Left colon (tissue), 2 donors: ENCODE measurements at regions not wholly inside any gene's neighbourhood (a gene's known extent, or its start where the extent isn't known, plus 50 kb on each side); places are given as distances from the start of the nearest gene placed in this dataset.

Experiments used
- ATAC-seq: fragments of 200-7000 bp; cut with Tn5 transposase; one replicate; pipeline ENCODE4 v1.9.1; 2020; ENCODE audit warnings: mild to moderate bottlenecking, moderate library complexity
- DNase-seq, 2 donors: peaks; one replicate each; pipeline ENCODE4 v3.0.0-alpha.2; 2020
- intact Hi-C, 2 donors: fragments of 100-400 bp; cut with DNase I in 1 of 2; cut with micrococcal nuclease in 1 of 2; formaldehyde crosslinking; loops; one replicate each; pipeline versions ENCODE4 v1.11.2 to v1.14.0; 2022; cut with DNase I, micrococcal nuclease
- donor health status: DM: no; HTN: no; CAD: no.
- donor health status: DM: yes; HTN: yes; CAD: no.

- no peak for ATAC-seq
- intact Hi-C loops: no loop called here
- no peak for DNase-seq
These were observed 99.3 kb upstream of the TMEM18 start for GRCh38 chr2:776487-776886.

- DNase-seq (no peak), ATAC-seq (no peak)
- intact Hi-C loops: no loop called here
These were observed 98.8 kb upstream of the TMEM18 start for GRCh38 chr2:776038-776437.

DNA sequence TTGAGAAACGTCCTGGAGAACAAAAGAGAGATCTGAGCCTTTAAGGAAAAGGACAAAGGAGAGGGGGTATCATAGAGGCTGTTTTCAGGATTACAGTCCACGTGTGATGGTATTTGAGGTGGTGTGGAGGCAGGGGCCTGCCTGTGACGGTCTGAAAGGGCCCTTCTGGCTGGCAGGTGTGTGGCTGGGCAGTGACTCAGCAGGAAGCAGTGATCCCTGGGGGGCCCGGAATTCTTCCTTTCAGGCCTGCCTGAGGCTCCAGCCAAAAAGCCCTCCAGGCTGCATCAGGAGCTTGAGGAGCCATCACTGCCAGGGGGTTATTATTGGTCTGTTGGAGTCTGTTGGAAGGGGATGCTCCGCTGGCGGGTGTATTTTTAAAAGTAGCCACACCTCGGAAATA is 97.2 kb upstream of the TMEM18 start:
- DNase-seq: no peak
- ATAC-seq: no peak
- intact Hi-C loops: no loop called here

- intact Hi-C loops: no loop called here
These were observed 96.3 kb upstream of the TMEM18 start for GRCh38 chr2:773256-774160.

GRCh38 chr2:771538-771937 is 94.3 kb upstream of the TMEM18 start:
- no peak for DNase-seq
- intact Hi-C loops: no loop called here
- no peak for ATAC-seq

More at GRCh38 chr2:773256-774160, 96.3 kb upstream of the TMEM18 start:
- ATAC-seq (no peak), DNase-seq (no peak)

- ATAC-seq (no peak), DNase-seq (no peak)
- intact Hi-C loops: no loop called here
These were observed 93.6 kb upstream of the TMEM18 start for GRCh38 chr2:770776-771175.

- intact Hi-C loops: no loop called here
- ATAC-seq: no peak
- DNase-seq: no peak
These were observed 92.6 kb upstream of the TMEM18 start for GRCh38 chr2:769771-770170.

DNA sequence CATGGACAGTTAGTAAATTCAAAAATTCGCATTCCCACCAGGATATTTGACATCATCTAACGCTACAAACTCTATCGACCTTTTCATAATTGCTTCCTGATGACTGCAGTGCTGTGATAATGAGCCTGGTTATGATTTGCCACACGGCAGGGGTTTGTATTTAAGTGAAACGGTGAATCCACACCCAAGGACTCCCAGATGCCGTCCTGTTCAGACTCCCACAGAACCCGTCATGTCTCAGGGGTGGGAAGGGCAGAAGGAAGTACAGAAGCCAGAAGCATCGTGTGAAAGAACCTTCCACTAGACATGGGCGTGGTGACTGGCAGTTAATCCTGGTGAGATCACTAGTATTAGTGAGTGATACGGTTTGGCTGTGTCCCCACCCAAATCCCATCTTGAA is 91.2 kb upstream of the TMEM18 start:
- intact Hi-C loops: no loop called here
- DNase-seq (no peak), ATAC-seq (no peak)

DNA sequence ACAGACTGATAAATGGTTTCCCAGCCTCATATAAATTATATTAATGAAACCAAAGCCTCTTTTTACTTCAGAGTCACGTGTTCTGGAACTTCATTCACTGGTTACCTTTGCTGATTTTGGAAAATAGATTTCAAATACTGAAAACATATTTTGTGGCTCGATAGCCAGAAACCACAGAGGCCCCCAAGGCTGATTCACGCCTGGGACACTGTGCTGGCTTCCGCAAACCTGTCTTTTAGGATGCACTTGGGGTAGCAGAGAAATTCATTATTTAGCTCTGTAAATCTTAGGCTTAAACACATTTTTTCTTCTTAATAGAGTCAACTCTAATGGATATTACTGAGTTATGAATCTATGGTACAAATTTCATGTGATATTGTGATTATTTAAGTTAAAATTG is 90.7 kb upstream of the TMEM18 start:
- no peak for DNase-seq
- no peak for ATAC-seq
- intact Hi-C loops: no loop called here

DNA sequence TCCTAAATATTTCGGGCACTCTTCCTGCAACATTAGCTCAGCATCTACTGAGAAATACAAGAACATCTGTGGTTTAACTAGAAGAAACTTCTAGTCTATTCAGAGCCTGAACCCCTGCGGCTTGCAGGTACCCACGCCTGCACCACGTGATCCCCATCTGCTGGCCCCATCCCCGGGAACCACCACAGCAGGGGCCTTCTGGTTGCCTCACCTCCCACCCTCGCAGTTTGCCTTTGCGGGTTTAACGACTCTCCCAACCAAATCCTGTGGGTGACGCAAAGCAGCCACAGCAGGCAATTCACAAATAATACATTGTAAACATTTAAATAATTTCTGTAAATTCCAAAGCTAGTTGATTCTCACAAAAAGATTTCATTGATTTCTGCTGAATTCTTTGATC is 90.2 kb upstream of the TMEM18 start:
- DNase-seq (no peak), ATAC-seq (no peak)
- intact Hi-C loops: no loop called here

DNA sequence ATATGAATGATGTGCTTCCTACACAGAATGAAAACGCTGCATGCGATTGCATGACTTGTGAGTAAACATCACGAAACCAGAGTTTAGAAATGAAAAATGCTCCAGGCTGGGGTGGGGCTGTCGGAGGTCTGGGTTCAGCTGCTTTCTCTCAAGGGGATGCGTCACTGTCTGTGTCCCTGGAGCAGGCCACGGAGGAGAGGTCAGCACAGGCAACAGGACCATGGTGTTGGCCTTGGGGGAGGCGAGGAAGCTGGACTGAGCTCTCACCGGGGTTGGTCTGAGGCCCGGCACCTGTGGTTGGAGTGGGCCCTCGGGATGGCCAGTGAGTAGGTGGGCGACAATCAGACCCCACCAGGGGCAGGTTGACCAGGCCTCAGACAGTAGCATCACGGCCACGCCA is 89.0 kb upstream of the TMEM18 start:
- no peak for DNase-seq
- no peak for ATAC-seq
- intact Hi-C loops: no loop called here

GRCh38 chr2:765369-765768 is 88.2 kb upstream of the TMEM18 start:
- intact Hi-C loops: no loop called here
- no peak for DNase-seq
- no peak for ATAC-seq

DNA sequence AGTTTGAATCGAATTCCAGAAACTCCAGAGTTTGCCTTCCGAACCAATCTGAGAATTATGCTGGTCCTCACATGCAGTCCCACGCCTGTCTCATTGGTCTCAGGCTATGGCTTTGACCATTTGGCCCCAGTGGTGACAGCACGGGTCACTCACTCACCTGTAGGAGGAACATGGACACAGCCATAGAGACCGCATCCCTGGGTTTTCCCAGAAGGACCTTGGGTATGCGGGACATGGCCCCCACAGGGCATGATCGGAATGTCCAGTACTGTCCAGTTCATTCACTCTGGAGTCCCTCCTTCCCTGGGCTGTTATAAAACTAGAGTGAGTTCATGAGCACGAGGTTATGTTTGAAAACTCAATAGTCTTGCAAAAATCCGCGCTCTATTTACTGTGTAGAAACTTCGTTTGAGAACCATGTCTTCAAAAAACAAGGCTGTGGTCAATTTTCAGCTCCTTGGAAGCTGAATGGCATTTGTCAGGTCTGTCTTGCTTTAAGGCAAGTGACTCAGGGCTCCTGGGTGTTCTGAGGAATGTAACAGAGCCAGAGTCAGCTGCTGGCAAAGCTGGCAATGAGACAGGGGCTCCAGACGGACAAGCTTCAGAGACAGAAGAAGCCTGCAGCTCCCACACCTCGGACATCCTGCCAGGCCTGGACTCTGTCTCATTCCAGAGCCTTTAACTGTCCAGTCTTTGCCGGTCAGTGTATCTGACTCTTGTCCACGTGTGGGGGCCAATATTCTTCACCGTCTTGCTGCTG is 86.7 kb upstream of the TMEM18 start:
- DNase-seq (no peak), ATAC-seq (no peak)
- intact Hi-C loops: no loop called here

- DNase-seq (no peak), ATAC-seq (no peak)
- intact Hi-C loops: no loop called here
These were observed 85.4 kb upstream of the TMEM18 start for GRCh38 chr2:762646-763045.

DNA sequence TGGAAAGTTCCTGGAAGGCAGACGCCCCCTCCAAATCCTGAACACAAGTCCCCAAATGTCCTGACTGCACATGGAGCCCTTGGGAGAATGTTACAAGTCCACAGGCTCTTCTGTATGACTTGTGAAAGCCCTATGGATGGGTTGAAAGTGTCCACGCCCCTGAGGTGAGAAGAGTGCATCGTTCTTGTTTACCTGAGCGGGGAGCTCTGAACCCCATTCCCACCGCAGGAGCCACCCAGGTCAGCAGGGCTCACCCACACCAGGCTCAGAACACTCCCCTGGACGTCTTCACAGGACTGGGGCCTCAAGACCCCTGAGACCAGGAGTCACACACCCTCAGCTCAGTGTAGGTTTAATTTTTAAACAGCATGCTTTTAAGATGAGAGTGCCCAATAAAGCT is 84.2 kb upstream of the TMEM18 start:
- intact Hi-C loops: no loop called here
- no peak for DNase-seq

DNA sequence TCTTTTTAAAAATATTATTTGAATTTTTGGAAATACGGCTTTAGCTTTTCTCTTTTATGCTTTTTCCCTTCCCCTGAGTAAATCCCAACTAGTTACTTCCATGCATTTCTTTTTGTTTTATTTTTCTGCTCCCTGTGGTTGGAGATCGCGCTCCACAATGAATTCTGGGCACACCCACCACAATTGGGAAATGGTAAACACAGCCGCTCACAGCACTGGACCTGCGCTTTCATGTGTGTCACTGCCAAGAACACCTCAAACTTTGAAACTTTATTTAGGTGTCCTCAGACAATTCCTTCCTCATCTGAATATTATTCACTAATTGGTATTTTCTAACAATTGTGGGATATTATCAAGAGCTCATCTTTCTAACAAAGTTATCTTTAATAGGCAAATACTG is 82.8 kb upstream of the TMEM18 start:
- ATAC-seq: no peak
- no peak for DNase-seq
- intact Hi-C loops: no loop called here

More for the DNA sequence above, 84.2 kb upstream of the TMEM18 start:
- ATAC-seq: no peak

DNA sequence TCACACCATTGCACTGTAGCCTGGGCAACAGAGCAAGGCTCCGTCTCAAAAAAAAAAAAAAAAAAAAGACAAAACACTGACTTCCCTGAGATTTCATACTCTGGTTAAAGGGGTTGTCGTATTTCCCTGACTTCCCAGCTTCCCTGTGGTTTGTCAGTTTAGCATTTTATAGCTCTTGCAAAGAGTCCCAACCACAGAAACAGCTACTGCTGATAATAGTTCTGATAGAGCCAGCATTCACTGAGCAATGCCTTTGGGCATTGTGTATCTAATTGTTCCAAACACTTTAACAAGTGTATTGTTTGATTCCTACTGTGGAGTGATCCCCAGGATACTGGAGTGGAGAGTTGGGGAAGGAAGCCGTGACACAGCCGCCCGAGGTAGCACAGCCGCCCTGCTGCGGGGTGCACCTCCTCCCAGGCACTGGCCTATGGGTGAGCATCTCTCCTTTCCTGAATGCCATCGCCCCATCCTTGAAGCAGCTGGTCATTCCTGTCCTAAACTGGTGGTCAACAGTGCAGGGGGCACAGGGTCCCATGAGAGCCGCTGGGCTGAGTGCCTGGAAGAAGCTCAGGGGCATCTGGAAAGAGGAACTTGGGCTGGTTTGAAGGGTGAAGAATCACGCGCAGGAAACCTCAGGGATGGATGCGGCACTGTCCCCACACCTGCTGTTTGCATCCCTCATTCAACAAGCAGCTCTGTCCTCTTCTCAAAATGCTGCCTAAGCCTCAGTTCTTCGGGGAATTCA is 81.0 kb upstream of the TMEM18 start:
- intact Hi-C loops: no loop called here
- DNase-seq (no peak), ATAC-seq (no peak)

DNA sequence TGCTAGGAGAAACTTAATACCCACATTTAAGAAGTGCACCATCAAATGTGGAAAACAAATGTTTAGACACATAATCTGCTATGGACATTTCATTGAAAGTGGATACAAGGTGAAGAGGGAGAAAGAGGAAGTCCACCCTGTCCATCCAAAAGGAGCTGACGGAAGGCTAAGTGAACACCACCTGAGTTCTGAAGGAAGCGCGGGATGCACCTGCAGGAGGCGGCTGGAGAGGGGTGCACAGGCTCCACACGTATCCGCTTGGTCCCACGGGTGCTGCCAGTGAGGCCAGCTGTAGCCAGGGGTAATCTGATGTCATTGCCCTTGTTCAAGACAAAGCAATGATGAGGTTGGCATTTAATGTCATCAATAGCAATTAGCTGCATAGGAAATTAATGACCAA is 75.9 kb upstream of the TMEM18 start:
- intact Hi-C loops: no loop called here
- ATAC-seq: no peak
- DNase-seq: no peak

DNA sequence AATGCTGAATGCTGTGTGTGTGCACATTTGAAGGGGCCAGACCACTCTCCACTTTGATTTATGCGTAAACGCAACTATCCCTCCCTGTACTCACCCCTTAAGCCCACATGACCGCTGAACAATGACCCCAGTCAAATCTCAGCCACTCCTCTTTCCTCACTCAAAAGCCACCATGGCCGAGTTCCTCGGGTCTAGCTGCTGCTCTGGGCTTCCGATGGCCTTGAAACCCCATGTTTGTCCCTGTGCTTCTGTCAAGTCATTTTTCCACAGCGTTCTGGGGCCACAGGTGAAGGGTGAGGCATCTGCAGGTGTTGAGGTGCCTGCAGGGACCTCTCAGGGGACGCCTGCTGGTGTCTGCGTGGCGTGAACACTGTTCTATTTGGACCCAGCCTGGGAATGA is 74.3 kb upstream of the TMEM18 start:
- DNase-seq (no peak), ATAC-seq (no peak)
- intact Hi-C loops: no loop called here

GRCh38 chr2:750628-751027 is 73.4 kb upstream of the TMEM18 start:
- ATAC-seq (no peak), DNase-seq (no peak)
- intact Hi-C loops: no loop called here
